ENCODE measurements at regions not wholly inside any gene's neighbourhood (a gene's known extent, or its start where the extent isn't known, plus 50 kb on each side); places are given as distances from the start of the nearest gene placed in this dataset.

DNA sequence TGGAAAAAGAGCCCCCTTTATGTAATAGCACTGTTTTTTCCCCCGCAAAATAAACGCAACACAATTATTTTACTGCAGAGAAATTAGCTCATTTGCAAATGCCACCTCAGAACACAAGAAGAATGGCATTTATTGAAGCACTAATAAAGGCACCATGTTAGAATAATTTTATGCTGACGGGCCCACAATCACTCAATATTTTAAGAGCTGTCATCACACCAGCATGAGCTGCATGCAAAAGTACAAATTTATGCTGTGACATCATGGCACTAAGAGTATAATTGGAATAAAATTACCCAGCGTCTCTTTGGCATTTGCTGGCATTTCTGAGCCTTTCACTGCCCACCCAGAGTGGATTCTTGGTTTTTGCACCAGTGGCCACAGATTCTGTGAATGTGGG lies 364.6 kb downstream of the TLE4 start:
- no peak for DNase-seq
- no peak for ATAC-seq

DNA sequence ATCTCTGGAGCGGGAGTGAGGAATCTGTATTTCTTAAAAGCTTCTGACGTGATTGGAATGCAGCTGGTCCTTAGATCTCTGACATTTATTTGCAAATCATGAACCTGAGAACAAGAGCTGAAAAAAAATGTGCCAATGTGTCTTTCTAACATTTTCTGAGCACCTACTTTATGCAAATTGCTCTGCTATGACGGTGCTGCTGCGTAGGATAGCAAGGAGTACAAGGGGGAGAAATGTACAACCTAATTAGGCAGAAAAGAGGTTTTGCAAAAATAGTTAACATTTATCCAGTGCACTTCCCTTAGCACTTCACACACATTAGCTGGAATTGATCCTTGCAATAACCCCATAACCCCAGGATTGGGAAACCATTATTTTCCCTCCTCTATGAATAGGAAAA lies 357.5 kb downstream of the TLE4 start:
- ATAC-seq: no peak

DNA sequence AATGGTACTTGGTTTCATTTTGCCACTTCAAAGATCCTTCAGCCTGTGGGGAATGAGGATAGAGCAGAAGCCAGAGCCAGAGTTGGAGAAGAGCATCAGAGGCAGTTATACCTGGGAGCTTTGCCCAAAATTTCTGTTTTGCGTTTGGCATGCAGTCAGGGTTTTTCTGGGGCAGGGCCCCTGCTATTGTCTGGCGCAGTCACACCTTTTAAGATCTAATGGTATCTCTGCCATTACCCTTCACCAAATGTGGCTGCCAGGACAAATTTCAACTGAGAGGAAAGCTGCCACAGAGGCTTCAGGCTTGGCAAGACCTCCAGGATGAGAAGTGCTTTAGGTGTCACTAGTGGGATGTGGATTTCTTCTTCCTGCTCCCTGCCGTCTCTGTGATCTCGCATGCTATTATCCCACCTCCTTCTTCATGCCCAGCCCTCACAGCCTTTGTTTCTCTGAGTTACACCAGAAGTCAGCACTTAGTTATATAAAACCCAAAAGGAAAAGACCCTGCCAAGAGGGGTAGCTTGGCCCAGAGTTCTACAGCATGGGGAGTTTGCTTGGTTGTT lies 357.0 kb downstream of the TLE4 start:
- DNase-seq (no peak), ATAC-seq (no peak)

More for the DNA sequence above, 357.5 kb downstream of the TLE4 start:
- no peak for DNase-seq

DNA sequence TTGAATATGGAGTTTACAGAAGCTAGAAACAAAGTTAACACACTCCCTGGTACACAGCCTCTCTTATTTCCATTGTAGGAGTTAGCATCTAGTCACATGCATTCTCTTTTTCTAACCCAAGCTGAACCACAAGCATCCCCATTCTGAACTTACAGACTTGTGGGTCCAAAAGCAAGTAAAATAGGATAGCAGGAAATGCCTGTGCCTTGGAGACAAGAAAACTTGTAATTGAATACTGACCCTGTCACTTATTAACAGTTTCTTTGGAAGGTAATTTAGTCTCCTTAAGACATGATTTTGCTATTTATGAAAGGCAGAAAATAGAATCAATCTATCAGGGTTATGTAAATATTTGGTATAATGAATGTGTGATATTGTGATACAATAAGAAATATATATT lies 353.6 kb downstream of the TLE4 start:
- ATAC-seq: no peak
- no peak for DNase-seq

DNA sequence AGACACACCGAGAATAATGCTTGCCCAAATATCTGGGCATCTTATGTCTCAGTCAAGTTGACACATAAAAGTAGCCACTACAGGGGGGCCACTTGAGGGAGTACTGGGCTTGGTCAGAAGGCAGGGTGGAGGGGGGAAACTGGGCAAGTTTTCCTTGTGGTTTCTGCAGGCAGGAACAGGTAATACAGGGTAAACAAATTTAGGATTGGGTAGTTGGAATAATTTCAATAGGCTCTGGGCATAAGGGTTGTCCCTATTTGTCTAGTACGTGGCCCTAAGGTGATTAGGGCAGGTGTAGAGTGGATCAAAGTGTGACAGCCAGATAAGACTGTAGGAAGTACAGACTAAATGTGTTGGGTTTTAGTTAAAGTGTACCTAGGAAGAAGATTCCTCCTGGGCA lies 353.1 kb downstream of the TLE4 start:
- no peak for DNase-seq
- ATAC-seq: no peak

DNA sequence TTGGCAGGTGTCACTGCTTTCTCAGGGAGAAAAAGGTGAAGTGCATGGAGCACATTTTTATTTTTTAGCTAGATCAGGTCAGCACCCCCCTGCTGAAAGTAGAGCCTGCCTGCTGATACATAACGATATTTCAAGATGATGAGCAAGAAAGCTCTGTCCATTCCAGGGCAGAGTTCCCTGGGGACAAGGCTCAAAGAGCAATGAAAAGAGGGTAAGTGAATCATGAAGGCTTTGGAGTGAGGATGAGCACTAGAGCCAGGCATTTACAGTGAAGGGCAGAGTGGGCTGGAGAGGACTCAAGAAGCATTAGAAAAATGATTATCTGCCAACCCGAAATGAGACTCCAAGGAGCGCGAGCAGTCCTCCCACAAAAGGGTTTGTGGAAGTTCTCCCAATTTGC lies 345.7 kb downstream of the TLE4 start:
- DNase-seq: no peak
- no peak for ATAC-seq

DNA sequence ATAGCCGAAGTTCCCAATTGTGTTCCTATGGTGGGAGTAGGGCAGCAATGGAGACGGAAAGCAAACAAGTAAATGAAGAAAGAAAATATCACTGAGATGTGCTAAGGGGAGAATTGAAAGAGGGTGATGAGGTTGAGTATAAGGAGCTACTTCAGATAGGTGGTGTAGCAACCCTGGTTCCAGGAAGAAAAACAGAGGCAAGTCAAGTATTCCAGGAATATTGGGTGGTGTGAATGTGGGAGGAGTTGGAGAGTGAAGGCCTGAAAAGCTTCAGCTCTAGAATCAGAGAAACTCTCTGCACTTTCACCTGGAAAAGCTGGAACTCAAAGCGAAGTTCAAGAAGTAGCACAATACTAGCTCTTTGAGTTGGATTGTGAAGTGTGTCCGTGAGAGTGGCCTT lies 342.1 kb downstream of the TLE4 start:
- no peak for ATAC-seq
- DNase-seq: no peak

DNA sequence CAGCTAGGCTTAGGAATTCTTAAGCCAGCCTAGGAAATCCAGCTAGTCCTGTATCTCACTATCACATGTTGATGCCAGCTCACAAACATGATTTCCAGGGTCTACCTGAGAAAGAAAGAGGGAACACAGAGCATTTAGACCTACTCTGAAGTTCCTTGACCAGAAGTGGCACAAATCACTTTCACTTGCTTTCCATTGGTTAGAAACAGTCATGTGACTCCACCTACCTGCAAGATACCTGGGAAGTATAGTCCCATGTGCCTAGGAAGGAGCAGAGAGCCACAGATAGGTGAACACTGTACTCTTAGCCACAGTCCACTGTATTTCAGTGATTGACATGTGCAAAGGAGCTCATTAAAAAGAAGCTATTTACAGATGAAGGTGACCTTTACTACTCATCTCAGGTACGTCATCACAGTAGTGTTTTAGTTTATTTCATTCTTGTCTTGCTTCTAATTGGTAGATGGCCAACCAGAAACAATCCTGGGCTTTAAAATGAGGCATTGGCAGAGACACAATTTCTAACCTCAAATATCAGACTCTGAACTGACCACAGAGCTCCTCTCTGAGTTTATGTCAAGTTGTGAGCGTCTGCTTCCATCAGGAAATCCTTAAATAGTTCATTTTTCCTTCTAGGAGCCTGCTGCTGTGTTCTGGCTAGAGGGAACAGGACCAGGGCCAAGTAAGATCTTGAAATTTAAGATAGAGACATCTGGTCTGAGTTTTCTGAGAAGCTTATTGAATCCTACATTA lies 340.7 kb downstream of the TLE4 start:
- no peak for ATAC-seq
- no peak for DNase-seq

DNA sequence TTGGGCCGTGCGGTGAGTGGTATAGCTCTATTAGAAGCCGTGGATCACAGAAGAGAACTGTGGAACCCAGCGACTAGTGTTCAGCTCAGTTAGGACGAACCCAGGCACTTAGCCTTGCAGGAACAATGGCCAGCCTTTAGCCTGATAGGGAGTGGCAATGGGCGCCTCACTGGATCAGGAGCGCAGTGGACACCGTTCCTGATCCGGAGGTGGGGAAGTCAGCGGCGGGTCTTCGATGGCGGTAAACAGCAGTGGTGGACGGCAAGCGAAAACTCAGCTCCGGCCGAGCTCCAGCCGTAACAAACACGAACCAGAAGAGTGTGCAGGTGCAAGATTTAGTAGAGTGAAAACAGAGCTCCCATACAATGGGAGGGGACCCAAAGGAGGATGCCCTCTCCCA lies 340.0 kb downstream of the TLE4 start:
- ATAC-seq (no peak), DNase-seq (no peak)

DNA sequence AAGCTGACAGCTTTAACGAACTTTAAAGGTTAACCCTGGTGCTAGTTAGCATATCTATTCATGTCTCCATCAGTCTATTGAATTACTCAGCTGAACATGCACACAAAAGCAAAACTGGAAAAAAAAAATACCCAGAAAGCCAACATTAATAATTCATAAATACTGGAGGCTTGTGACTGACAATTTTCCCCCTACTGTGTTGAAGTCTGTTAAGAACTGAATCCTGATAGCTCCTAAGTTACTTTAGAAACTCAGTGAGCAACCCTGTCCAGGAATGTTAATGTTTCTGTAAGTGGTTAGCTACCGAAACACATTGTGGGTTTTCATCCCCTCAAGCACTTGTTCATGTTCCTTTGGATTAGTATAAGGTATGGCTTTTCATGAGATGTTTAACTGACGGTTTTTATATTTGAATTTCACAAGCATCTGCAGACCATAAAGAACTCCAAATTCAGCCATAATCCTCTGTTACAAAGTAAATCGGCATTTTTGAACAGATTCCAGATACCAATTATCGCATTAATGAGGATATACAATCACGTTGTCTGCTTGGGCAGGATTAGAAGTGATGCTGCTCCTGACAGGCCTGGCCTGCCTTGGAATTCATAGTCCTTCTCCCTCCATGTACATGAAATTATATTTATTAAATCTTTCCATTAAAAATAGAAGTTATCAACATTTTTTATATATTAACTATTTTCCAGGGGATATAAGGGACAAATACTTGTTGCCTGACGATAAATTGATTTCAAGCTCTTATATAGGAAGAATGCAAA lies 331.2 kb downstream of the TLE4 start:
- no peak for ATAC-seq
- DNase-seq: no peak

DNA sequence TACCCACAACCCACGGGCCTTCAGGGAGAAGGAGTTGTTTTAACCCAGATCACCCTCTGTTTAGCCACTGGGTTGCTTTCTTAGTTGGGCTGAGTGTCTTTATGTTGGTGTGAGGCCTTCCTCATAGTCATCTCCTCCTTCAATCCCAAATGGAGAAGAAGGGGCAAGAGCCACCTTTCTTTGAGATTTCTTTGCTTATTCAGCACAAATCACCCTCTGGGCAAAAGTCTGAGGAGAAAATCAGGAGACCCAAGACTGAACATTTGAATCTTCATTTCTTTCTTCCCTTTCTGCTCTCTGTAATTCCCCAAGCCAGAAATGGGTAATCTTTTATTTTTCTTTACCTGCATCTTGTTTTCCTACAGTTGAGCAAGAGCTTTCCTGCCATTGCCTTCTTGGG lies 329.0 kb downstream of the TLE4 start:
- DNase-seq: no peak
- ATAC-seq: no peak

DNA sequence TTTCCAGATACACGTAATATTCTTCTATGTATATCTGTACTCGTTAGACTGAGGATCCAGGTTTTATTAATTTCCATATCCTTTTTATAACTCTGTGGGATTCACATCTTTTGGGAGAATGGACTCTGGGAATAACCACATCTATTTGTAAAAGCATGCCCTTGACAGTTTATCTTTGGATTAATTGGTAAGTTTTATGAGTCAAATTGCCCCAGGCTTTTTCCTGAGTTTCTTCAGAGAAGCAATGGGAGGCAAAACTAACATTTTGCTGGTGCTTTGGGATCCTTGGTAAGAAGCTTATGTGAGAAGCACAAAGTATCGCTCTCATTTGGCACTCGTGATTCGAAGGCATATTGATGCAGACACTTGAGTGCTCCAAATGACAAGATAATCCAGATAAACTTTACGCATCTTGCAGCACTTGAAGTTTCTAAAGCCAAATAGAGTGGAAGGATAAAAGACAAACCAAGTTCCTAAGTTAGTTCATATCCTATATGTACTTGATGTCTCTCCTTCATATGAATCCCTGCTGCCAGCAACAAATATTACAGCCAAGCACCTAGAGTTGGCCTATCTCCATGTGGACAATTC lies 324.7 kb downstream of the TLE4 start:
- DNase-seq (no peak), ATAC-seq (no peak)

DNA sequence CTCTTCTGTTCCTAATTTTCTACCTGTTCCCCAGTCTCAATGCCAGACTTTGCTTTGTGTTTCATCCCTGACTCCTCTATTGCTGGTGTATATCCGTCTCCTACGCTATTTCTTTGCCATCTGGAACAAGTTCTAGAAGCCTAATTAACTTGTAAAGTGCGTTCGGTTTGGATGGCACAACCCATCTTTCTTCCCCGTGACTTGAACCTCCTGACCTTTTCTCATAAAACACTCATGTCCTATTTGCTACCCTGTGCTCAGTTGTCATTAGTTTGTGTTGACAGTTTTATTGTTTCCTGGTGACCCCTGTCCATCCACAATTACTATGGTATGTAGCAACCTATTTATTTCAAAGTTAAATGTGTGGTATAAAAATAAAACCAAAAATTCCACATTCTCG lies 323.5 kb downstream of the TLE4 start:
- DNase-seq: no peak
- ATAC-seq: no peak

DNA sequence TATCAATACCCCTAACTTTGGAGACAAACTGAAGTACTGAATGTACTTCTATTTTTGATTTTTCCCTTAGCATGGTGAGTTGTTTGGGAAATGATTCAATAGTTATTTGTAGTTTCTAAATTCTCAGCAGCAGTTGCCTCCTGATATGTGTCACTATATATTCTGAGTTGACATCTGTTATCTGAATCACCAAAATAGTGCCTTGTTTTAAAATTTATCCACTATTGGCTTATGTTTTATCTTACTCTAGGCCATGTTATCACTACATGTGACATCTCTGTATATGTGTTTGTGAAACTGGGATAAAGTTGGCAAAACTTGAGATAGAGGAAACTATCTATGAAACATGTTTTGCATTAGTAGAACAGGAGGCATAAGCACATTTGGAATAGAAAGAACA lies 317.6 kb downstream of the TLE4 start:
- ATAC-seq (no peak), DNase-seq (no peak)

DNA sequence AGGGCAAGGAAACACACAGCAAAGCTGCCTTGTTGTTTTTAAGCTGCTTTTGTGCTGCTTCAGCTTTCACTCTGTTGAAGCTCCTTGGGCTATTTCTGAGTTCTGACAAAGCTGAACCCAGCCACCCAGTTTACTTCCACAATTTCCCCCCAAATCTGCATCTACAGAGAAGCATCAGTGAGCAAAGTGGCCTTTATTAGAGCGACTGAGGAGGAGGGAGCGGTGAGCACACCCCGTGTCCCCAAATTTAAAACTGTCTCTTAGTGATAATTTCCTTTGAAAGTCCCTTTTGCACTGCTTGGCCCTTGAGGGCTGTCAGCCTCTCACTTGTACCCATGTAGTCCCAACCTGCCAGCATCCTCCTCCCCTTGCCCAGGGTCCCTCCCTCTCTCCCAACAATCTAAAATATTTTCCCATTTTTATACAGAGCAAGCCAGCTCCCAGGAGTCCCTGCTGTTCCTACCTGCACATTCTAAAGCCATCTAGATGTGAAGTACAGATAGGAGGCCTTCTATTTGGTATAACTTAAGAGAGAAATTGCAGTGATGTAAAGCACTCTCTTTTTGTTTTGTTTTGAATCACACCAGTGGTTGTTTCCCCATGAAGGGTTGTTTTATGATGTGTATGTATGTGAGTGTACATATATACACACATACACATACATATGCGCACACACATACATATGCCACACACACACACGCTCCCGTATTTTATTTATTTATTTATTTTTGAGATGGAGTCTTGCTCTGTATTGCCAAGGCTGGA lies 313.5 kb downstream of the TLE4 start:
- ATAC-seq: no peak
- DNase-seq: no peak

DNA sequence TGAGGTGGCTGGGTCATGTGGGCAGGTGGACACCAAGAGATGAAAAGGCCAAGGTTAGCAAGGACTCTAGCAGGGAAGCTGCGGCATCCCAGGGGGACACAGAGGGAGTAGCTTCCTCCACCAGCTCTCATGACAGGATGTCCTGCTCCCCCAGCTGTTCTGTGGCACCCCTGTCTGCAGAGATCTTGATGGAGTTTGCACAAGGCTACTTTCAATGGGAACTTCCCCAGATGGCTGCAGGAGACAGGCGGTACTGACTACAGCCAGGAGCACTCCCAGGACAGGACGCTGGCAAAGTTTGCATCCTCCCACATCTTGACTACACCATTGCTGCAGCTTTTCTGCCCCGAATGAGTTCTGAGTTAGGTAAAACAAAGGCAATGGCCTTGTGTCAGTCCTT lies 312.8 kb downstream of the TLE4 start:
- DNase-seq (no peak), ATAC-seq (no peak)

DNA sequence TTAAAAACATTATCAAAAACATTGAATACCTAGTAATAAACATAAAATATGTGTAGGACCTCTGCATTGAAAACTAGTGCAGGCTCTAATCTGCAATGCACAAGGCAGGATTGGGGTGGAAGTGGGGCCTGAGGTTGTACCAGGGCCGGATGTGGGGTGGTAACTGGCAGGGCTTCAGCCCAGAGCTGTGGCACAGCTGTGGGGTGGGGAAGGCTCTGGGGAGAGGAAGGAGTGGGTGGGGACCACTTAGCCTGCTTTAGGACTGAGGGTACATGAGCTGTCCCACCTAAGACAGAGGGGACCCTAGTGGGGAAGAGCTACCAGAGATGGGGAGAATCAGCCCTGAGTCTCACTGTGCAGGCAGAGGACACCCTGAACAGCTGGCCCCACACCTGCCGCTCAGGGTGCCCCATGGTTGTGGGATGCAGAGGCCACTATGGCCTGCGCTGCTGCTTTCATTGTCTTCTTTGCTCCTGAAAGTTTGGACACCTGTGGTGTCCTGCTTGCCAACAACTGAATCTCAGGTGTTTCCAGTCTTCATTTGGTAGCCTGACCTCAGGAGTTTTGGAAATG lies 311.4 kb downstream of the TLE4 start:
- DNase-seq: peak; percentile 62
- ATAC-seq: peak; percentile 90

DNA sequence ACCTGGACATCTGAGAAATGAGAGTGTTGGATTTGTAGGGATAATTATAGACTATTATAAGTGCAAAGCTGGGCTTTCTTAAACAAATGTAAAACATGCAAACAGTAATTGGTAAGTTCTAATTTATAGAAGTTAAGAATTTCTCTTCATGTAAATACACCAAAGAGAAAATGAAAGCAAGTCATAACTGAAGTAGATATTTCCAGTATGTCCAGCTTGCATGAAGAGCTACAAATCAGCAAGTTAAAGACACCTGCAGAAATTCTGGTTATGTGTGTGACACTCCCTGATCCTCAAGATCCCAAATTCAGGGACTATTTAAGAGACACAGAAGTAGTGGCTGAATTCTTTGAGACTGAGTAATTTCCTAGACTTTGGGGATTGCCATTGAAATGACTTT lies 308.9 kb downstream of the TLE4 start:
- DNase-seq (no peak), ATAC-seq (no peak)

DNA sequence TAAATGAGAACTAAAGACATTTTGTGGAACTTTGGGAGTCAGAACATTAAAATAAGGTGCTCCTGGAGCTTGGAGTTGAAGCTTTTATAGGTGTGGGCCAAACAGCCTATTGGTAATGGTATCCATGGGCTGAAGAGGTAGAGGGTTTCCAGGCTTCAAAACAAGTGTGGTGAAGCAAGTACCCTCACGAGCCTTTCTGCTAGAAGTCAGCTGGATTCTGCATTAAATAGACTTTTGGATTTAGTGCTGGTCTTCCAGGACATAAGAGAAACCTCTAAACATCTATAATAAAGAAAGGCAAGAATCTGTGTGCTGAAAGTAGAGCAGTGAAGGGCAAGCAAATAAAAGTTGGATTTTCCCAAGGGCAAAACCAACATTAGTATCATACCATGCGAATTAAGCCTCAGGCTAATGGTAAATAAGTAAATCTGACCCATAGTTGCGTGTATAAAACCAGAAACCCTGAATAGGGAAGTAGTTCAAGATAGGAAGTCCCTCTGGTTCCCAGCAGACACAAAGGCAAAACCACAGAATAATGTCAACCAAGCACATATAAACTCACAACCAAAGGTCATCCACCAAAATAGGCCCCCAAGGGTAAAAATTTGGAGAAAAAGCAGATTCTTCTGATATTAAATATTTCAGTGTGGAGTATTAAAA lies 306.3 kb downstream of the TLE4 start:
- ATAC-seq: no peak
- no peak for DNase-seq

DNA sequence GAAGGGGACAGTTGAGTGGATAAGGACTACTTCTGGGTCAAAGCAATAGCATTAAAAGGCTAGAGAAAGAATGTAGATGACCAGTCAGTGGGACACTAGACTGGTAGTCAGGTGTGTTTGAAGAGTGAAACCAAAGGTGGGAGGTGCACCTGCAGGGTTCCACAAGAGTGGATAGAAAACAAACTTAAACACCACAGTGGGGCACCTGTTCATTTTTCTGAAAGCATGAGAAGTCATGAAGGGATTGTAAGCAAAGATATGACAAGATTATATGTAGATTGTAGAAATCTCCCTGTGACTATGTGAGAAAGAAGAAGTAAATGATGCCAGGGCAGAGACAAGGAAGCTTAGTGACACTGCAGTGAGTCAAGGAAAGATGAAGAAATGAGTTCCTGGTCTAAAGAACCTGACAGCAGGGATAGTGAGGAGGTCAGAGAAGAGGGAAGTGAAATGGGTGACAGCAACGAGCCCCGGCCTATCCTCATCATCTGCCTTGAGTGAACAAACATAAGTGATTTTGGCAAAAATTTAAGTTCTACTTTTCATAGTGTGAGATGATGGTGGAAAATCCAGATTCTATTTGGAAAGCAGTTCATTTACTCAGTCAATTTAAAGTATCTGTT lies 296.9 kb downstream of the TLE4 start:
- ATAC-seq (no peak), DNase-seq (no peak)

Data from stimulated activated naive CD8-positive, alpha-beta T cell treated with anti-CD3 and anti-CD28 coated beads, Interleukin-15, Interleukin-2, amounts not matched to agents 100 U/mL and 50 U/mL, for 24 hours (primary cell).